Breast epithelium (tissue), 3 donors: ENCODE measurements at regions not wholly inside any gene's neighbourhood (a gene's known extent, or its start where the extent isn't known, plus 50 kb on each side); places are given as distances from the start of the nearest gene placed in this dataset.

Source experiments
- POLR2A ChIP-seq: fragments of 450-650 bp; IDR thresholded peaks from one replicate; pipeline ENCODE4 v1.6.1; 2016; ENCODE audit warnings: antibody characterized with exemption, mild to moderate bottlenecking, moderate library complexity
- POLR2AphosphoS5 ChIP-seq, 3 donors: sonication (generic); formaldehyde crosslinking; IDR thresholded peaks; one replicate each; pipeline ENCODE4 v1.6.1; 2017; ENCODE audit warnings: antibody characterized with exemption in 3 of 3
- TF ChIP-seq, protein P1 (sequence below), 3 donors: fragments of 450-650 bp; IDR thresholded peaks; one replicate each; pipeline ENCODE4 v1.5.1; 2016 to 2017; ENCODE audit warnings: antibody characterized with exemption in 3 of 3, mild to moderate bottlenecking in 3 of 3, moderate library complexity in 3 of 3

DNA sequence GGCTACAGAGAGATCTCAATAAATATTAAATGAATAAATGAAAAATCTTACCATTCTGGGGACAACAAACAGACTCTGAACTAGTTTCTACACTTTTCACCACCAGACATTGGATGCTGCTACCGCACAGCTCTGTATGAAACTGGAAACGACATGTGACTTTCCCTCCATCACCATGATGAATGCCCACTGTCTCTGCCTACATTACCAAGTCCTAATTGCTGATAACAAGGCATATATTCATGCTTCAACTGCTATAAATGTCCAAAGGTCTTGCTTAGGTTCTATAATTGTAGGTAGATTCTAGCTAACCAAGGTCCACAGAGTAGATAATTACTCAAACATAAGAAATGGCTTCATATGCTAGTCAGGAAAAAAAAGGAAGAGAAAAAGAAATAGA lies 399.4 kb upstream of the ADGRL3 start:
- TF ChIP-seq, protein P1, sequence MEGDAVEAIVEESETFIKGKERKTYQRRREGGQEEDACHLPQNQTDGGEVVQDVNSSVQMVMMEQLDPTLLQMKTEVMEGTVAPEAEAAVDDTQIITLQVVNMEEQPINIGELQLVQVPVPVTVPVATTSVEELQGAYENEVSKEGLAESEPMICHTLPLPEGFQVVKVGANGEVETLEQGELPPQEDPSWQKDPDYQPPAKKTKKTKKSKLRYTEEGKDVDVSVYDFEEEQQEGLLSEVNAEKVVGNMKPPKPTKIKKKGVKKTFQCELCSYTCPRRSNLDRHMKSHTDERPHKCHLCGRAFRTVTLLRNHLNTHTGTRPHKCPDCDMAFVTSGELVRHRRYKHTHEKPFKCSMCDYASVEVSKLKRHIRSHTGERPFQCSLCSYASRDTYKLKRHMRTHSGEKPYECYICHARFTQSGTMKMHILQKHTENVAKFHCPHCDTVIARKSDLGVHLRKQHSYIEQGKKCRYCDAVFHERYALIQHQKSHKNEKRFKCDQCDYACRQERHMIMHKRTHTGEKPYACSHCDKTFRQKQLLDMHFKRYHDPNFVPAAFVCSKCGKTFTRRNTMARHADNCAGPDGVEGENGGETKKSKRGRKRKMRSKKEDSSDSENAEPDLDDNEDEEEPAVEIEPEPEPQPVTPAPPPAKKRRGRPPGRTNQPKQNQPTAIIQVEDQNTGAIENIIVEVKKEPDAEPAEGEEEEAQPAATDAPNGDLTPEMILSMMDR (IDR thresholded peaks at IDR 0.05) = no peak
- no peak for TF ChIP-seq POLR2A
- no peak for TF ChIP-seq POLR2AphosphoS5 (IDR thresholded peaks at IDR 0.05)
